ENCODE measurements at regions not wholly inside any gene's neighbourhood (a gene's known extent, or its start where the extent isn't known, plus 50 kb on each side); places are given as distances from the start of the nearest gene placed in this dataset.

DNA sequence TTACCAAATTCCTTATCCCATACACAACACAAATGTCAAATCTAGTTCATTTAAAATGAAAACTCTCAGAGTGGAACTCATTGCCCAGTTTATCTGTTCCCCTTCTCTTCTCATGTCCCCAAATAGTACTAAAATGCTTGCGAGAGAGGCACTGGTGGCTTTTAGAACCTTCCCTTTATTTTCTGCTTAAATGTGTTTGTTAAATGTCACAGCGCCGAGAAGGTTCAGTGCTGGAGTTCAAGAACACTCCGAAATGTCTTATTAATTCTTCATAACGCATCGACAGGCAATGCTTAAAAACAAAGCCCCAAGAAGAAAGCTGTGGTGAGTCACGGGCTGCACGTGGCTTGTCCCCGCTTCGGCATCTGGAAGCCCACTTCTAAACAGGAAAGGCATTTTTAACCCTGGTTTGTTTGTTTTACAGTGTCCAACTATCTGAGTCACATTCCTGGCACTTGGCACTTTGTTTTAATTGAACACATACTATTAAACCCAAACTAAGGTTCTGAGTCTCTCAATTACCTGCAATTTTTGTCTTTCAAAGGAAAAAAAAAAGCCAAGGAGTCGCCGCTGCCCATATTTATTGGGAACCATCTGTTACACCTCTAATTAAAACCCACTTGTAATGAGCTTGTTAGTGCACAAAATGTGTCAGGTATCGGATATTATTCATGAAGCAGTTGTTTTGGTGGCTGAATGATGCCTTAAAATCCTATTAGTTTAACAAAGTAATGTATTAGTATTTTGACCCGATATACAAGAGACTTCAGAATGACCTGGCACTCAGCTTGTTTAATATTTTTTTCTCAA is 49.9 kb upstream of the MGMT start:
- DNase-seq (ENCODE audit: low read depth), result peak; percentile 8
- H3K4me3 ChIP-seq (ENCODE audit: low read length), result no peak overlapping the region
- TF ChIP-seq, protein P1, sequence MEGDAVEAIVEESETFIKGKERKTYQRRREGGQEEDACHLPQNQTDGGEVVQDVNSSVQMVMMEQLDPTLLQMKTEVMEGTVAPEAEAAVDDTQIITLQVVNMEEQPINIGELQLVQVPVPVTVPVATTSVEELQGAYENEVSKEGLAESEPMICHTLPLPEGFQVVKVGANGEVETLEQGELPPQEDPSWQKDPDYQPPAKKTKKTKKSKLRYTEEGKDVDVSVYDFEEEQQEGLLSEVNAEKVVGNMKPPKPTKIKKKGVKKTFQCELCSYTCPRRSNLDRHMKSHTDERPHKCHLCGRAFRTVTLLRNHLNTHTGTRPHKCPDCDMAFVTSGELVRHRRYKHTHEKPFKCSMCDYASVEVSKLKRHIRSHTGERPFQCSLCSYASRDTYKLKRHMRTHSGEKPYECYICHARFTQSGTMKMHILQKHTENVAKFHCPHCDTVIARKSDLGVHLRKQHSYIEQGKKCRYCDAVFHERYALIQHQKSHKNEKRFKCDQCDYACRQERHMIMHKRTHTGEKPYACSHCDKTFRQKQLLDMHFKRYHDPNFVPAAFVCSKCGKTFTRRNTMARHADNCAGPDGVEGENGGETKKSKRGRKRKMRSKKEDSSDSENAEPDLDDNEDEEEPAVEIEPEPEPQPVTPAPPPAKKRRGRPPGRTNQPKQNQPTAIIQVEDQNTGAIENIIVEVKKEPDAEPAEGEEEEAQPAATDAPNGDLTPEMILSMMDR (conservative IDR thresholded peaks at IDR 0.05; ENCODE audit: low read depth, low read length), result no peak
